HL-60 (cell line): ENCODE measurements at regions not wholly inside any gene's neighbourhood (a gene's known extent, or its start where the extent isn't known, plus 50 kb on each side); places are given as distances from the start of the nearest gene placed in this dataset.
"Not testable (repeated sequence)": the region's sequence is repeated elsewhere in the genome, so short reads cannot be mapped to it uniquely, and the experiment has no call there.

ENCODE experiments used
- CTCF ChIP-seq: IDR thresholded peaks from one replicate; pipeline ENCODE4 v1.5.1; 2011; ENCODE audit warnings: low read length, control low read depth, inconsistent platforms; ENCODE audit not compliant: insufficient read depth
- REST ChIP-seq: IDR thresholded peaks from 2 replicates; pipeline ENCODE4 v1.6.1; 2012; ENCODE audit warnings: low read depth; ENCODE audit not compliant: insufficient replicate concordance
- SPI1 ChIP-seq: IDR thresholded peaks from 2 replicates; pipeline ENCODE4 v1.6.1; 2012; ENCODE audit warnings: low read depth, mild to moderate bottlenecking, borderline replicate concordance

- TF ChIP-seq CTCF, REST, SPI1: not testable (repeated sequence)
Observed at GRCh38 chrX:138110910-138111309, 545.0 kb downstream of the ZIC3 start.
